ENCODE measurements at regions not wholly inside any gene's neighbourhood (a gene's known extent, or its start where the extent isn't known, plus 50 kb on each side); places are given as distances from the start of the nearest gene placed in this dataset.
"Not testable (repeated sequence)": the region's sequence is repeated elsewhere in the genome, so short reads cannot be mapped to it uniquely, and the experiment has no call there.

DNA sequence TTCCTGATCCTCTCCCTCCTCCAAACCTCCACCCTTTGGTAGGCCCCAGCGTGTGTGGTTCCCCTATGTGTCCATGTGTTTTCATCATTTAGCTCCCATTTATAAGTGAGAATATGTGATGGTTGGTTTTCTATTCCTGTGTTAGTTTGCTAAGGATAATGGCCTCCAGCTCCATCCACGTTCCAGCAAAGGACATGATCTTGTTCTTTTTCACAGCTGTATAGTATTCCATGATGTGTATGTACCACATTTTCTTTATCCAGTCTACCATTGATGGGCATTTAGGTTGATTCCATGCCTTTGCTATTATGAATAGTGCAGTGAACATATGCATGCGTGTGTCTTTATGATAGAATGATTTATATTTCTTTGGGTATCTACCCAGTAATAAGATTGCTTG lies 420.7 kb downstream of the MIAT start:
- H3K27ac Mint-ChIP-seq; H3K36me3 Mint-ChIP-seq; DNase-seq; ATAC-seq (replicated peaks); H3K4me3 Mint-ChIP-seq; H3K9me3 Mint-ChIP-seq: not testable (repeated sequence)
- Mint-ChIP-seq H3K4me1 (peaks cover 4 to 12% of the 10 kb centered on the region in 2 donors), H3K27me3 (peaks cover 50 to 64% of the 10 kb centered on the region in 2 donors)

DNA sequence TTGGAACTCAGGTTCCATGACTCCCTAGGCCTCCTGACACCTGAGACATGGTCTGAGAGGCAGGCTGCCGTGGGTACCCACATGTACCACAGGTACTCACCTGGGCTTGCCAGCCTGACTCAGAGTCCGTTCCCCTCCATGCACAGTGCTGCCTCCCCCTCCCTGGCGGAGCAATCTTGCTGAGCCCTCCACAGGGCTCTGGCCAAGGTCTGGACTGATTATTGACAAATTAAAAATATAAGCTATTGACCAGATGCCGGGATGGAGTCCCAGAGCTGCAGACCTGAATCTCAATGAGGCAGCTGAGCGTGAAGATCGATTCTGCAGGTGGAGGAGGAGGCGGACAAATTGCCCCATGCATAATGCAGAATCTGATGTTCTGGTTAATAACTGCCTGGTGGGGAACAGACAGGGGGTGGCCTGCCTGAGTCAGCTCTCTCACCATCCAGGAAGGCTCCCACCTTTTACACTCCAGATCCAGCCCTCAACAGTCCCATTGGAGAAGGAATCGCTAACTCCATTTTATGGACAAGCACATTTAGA lies 422.7 kb downstream of the MIAT start:
- Mint-ChIP-seq H3K9me3 (peaks cover 3% of the 10 kb centered on the region in 2 donors), H3K4me1 (peaks cover 4 to 12% of the 10 kb centered on the region in 2 donors), H3K4me3 (no peak overlapping the region), H3K27me3 (peaks cover 42 to 65% of the 10 kb centered on the region in 2 donors), H3K36me3 (no peaks in the 10 kb centered on the region), H3K27ac (no peak overlapping the region)
- ATAC-seq (replicated peaks), result no peak
- no peak for DNase-seq

DNA sequence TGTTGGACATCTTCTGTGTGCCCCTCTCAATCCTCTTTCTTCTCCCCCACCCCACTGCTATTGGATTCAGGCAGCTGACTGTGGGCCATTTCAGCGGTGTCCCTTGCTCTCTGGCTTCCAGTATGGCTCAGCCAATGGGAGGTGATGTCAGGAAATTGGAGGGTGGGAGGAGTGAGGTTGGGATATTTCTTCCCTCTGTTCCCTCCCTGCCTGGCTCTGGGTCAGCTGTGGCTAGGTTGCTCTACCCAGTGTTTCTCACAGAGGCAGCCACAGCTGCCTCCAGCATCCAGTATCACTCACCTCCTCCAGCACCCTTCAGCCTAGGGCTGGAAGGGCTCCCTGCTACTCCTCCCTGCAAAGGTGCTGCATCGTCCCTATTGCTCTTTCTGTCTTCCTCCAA lies 423.5 kb downstream of the MIAT start:
- DNase-seq (no peak), ATAC-seq (replicated peaks) (no peak)
- no peaks in the 10 kb centered on the region for H3K36me3 Mint-ChIP-seq
- H3K4me3 Mint-ChIP-seq, result no peak overlapping the region
- H3K27me3 Mint-ChIP-seq, result peaks cover 48 to 69% of the 10 kb centered on the region in 2 donors
- H3K9me3 Mint-ChIP-seq, result peaks cover 3% of the 10 kb centered on the region in 2 donors
- no peak overlapping the region for H3K27ac Mint-ChIP-seq
- peaks cover 2 to 8% of the 10 kb centered on the region in 2 donors for H3K4me1 Mint-ChIP-seq

DNA sequence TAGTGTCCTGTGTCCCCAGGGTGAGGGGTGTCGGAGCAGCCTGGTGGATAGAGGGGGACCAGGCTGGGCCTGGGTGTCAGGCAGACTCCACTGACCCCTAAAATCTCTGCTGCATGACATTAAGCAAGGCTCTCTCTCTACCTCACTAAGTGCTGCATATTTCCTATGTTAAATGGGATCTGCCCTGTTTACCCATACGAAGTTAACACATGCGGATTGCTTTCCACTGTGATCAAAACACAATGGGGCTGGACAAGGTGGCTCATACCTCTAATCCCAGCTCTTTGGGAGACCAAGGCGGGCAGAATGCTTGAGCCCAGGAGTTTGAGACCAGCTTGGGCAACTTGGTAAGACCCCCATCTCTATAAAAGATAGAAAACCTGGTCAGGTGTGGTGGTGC lies 426.2 kb downstream of the MIAT start:
- Mint-ChIP-seq H3K4me1 (no peaks in the 10 kb centered on the region), H3K4me3 (no peak overlapping the region), H3K27ac (no peak overlapping the region), H3K36me3 (no peaks in the 10 kb centered on the region), H3K27me3 (peaks cover 51 to 55% of the 10 kb centered on the region in 2 donors), H3K9me3 (no peaks in the 10 kb centered on the region)
- DNase-seq (no peak), ATAC-seq (replicated peaks) (no peak)

DNA sequence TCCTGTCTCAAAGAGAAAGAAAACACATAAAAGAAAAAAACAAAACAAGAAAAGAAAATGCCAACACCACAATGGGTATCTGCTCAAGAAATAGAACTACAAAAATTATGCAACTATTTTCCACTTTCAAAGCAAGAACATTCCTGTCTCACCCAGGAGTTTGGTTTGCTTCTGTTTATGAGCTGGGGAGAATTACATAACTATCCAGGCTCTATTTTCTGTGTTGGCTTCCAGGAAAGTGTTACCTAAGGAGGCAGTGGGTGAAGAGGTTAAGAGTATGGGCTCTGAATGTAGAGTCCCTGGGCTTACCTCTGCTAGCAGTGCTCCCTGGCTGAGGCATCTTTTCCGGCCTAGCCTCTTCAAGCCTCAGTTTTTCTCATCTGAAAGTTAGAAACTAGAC lies 426.7 kb downstream of the MIAT start:
- Mint-ChIP-seq H3K4me1 (no peaks in the 10 kb centered on the region), H3K9me3 (no peaks in the 10 kb centered on the region), H3K4me3 (no peak overlapping the region), H3K36me3 (no peaks in the 10 kb centered on the region), H3K27me3 (peaks cover 46 to 55% of the 10 kb centered on the region in 2 donors), H3K27ac (no peak overlapping the region)
- DNase-seq, result no peak
- ATAC-seq (replicated peaks), result no peak

DNA sequence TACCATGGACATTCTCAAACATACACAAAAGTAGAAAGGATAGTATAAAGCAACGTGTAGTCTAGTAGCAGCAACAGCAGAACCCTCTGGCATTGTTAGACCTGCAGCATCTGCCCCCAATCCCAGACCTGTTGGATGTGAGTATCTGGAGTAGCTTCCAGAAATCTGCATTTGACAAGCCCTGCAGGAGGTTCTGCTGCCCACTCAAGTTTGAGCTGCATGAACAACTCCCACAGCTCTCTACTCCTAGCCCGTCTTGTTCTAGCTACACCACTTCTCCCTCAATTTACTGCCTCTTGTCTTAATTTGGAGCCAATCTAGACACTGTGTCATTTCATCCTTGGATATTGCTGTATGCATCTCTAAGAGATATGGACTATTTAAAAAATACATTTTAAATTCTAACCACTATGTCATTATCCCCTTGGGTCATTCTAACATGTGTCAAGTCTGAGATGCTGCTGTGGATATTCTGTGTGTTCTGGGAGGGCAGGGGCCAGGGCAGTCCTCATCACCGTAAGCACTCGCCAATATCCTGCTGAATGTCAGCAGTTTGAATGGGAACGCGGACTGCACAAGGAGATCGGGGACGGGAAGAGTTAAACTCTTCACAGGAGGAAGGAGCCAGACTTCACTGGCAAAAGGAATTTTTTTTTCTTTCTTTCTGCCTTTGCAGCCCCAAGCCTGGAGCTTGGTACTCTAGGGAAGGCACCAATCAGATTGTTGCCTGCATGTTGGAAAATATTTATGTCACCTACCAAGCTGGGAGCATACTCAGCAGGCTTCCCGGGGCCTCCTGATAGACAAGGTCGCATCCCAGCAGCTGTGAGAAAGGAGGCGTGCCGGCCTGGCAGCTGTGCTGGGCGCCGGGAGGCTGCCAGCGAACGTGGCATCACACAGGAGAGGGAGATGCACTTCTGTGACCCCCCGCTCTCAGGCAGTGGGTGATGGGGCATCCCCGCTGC lies 429.0 kb downstream of the MIAT start:
- H3K4me3 Mint-ChIP-seq, result no peak overlapping the region
- H3K4me1 Mint-ChIP-seq, result no peaks in the 10 kb centered on the region
- no peak for DNase-seq
- H3K27ac Mint-ChIP-seq, result no peak overlapping the region
- H3K36me3 Mint-ChIP-seq, result no peaks in the 10 kb centered on the region
- peaks cover 34 to 40% of the 10 kb centered on the region in 2 donors for H3K27me3 Mint-ChIP-seq
- H3K9me3 Mint-ChIP-seq, result no peaks in the 10 kb centered on the region
- ATAC-seq (replicated peaks), result no peak

DNA sequence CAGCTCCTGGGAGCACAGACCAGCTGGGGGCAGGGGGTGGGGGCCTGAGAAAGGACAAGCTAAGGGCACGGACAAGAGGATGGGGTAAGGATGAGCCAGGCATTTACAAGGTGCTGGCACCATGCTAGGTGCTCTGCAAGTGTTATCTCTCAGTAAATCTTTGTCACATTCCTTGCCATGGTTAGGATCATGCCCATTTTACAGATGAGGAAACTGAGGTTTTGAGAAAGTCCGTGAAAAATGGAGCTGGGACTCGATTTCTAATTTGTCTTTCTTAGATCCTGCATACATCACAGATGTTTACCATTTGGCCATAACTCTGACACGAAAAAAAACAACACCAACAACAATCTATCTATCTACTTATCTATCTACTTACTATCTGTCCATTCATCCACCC lies 429.7 kb downstream of the MIAT start:
- Mint-ChIP-seq H3K36me3 (no peaks in the 10 kb centered on the region), H3K4me3 (no peak overlapping the region), H3K27ac (no peak overlapping the region), H3K9me3 (no peaks in the 10 kb centered on the region), H3K27me3 (peaks cover 31 to 34% of the 10 kb centered on the region in 2 donors), H3K4me1 (no peaks in the 10 kb centered on the region)
- ATAC-seq (replicated peaks) (no peak), DNase-seq (no peak)

DNA sequence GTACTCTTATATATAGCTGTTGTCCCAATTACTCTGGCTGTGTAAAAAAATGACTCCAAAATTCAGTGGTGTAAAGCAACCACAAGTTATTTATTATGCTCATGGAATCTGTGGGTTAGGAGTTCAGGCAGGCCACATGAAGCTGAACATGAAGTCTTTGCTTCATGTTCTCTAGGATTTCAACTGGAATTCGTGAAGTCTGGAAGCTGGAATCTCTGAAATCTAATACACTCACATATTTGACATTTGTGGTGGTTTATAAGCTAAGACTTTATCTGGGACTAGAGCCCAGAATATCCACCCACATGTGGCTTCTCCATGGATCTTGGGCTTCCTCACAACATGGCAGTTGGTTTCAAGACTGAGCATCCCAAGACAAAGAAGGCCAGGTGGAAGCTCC lies 430.6 kb downstream of the MIAT start:
- Mint-ChIP-seq H3K4me1 (no peaks in the 10 kb centered on the region), H3K27ac (no peak overlapping the region), H3K4me3 (no peak overlapping the region), H3K36me3 (no peaks in the 10 kb centered on the region), H3K27me3 (peaks cover 25% of the 10 kb centered on the region in 2 donors), H3K9me3 (no peaks in the 10 kb centered on the region)
- DNase-seq (no peak), ATAC-seq (replicated peaks) (no peak)

DNA sequence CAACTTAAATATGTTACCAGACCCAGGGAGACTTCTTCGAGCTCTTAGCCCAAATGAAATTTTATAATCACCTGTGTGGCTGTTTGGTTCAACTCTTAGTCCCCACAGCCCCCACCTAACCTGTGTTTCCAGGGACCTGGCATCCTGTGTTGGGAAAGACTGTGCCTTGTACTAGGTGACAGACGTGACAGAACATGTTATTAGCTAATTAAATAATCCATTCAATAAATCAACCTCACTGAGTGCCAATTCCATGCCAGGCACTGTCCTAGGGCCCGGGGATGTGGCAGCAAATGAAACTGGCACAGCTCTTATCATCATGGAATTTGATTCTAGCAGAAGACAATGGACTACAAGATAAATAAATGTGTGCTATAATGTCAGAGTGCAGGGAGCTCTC lies 431.9 kb downstream of the MIAT start:
- no peak for DNase-seq
- no peaks in the 10 kb centered on the region for H3K4me1 Mint-ChIP-seq
- H3K27me3 Mint-ChIP-seq, result peaks cover 16 to 21% of the 10 kb centered on the region in 2 donors
- ATAC-seq (replicated peaks), result no peak
- H3K9me3 Mint-ChIP-seq, result no peaks in the 10 kb centered on the region
- H3K36me3 Mint-ChIP-seq, result no peaks in the 10 kb centered on the region
- no peak overlapping the region for H3K27ac Mint-ChIP-seq
- no peak overlapping the region for H3K4me3 Mint-ChIP-seq

DNA sequence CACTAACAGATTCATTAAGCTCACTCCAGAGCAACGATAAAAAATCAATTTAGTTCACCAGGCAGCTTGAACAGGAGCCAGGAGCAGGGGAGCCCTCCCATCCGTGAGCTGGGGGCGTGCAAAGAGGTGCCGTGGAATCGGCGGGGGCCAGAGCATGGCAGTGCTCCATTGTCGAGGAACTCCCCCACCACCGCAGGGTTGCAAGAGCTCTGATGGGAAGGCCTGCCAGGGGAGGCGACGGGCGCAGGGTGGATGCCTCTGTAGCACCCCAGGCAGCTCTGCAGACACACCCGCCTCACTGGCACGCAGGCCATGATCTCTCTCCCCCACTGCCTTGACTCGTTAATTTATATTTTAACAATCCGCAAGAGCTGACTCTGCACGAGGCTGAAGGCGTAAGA lies 433.2 kb downstream of the MIAT start:
- H3K36me3 Mint-ChIP-seq, result no peaks in the 10 kb centered on the region
- peaks cover 9 to 16% of the 10 kb centered on the region in 2 donors for H3K27me3 Mint-ChIP-seq
- no peak for DNase-seq
- no peak overlapping the region for H3K27ac Mint-ChIP-seq
- no peak overlapping the region for H3K4me3 Mint-ChIP-seq
- H3K9me3 Mint-ChIP-seq, result no peaks in the 10 kb centered on the region
- no peaks in the 10 kb centered on the region for H3K4me1 Mint-ChIP-seq
- no peak for ATAC-seq (replicated peaks)

DNA sequence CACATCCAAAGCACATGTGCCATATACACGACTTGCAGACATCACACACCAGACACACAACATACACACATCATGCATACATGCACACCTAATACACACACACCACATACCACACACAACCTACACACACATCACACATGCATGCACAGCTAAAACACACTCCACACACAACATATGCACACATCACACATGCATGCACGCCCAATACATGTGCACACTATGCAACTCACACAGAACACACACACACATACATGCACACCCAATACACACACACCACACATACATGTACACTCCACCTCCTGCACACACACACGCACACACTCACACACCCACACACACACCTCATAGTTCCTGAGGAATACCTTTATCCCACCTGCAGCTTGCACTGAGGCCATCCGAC lies 436.0 kb downstream of the MIAT start:
- H3K27me3 Mint-ChIP-seq, result no peaks in the 10 kb centered on the region
- no peak overlapping the region for H3K4me3 Mint-ChIP-seq
- peaks cover 2 to 3% of the 10 kb centered on the region in 2 donors for H3K9me3 Mint-ChIP-seq
- no peak overlapping the region for H3K27ac Mint-ChIP-seq
- H3K36me3 Mint-ChIP-seq, result no peaks in the 10 kb centered on the region
- DNase-seq, result no peak
- no peaks in the 10 kb centered on the region for H3K4me1 Mint-ChIP-seq
- no peak for ATAC-seq (replicated peaks)

DNA sequence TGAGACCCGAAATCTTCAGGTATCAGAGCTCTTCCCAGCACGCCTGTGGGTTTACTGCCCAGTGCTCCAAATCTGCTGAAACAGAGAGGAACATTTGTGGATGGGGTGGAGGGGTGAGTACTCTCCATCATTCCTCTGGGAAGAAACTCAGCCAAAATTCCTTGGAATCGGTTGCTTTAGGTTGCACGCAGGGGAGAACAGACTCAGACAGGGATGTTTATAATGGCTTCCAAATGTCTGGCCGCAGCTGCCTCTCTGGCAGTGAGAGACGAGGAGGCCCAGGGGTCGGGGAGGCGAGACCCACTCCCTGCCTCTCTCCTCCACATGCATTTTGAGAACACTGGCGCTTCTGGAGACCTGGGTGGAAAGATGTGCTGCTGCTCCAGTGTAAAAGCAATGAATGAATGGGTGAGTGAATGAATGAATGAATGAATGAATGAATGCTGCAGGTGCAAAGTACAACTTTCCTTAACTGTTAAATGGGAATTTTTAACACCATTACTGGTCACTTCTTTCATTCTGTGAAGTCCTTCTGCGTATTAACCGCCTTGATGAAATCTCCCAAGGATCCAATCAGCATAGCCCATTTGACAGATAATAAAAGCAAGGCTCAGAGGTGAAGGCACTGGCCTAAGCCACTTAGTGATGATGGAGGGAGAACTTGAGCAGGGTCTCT lies 437.4 kb downstream of the MIAT start:
- ATAC-seq (replicated peaks) (no peak), DNase-seq (no peak)
- H3K9me3 Mint-ChIP-seq, result peaks cover 2 to 3% of the 10 kb centered on the region in 2 donors
- peaks cover 4 to 6% of the 10 kb centered on the region in 2 donors for H3K27me3 Mint-ChIP-seq
- H3K27ac Mint-ChIP-seq, result no peak overlapping the region
- no peak overlapping the region for H3K4me3 Mint-ChIP-seq
- no peaks in the 10 kb centered on the region for H3K36me3 Mint-ChIP-seq
- no peaks in the 10 kb centered on the region for H3K4me1 Mint-ChIP-seq

DNA sequence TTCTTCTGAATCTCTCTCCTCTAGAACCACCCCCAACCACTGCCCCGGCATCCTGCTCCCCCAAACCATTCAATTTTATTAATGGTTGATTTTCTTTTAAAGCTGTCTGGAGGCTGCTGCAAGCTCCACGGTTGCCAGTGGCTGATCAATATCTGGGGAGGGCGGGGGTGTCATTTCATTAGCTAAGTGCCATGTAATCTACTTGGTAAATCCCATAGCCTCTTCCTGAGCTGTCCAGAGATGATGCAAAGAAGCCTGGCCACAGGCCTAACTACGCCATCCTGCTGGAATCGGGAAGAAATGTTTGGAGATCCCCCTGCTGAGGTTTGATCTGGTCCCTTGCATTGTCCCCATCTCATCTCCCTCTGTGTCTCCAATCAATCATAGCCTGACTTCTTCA lies 440.1 kb downstream of the MIAT start:
- DNase-seq (no peak), ATAC-seq (replicated peaks) (no peak)
- no peak overlapping the region for H3K4me3 Mint-ChIP-seq
- no peaks in the 10 kb centered on the region for H3K36me3 Mint-ChIP-seq
- H3K9me3 Mint-ChIP-seq, result peaks cover 2 to 3% of the 10 kb centered on the region in 2 donors
- no peak overlapping the region for H3K27ac Mint-ChIP-seq
- peaks cover 26 to 30% of the 10 kb centered on the region in 2 donors for H3K27me3 Mint-ChIP-seq
- no peaks in the 10 kb centered on the region for H3K4me1 Mint-ChIP-seq

DNA sequence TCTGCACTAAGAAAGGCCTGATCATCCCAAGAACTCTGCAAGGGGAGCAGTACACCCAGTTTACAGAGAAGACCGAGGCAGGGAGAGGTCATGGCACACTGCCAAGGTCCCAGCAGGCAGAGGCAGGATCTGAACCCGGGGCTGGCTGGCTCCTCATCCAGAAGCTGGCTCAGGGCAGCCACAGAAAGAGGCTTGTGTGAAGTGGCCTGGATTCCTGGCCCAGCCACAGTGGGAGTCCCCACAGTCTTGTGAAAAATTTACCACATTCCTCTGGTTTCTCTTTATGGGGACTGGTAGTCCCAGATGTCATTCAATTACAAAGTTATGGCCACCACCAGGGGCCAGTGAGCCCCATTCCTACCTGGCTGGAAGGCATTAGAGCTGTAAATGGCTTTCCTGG lies 440.5 kb downstream of the MIAT start:
- Mint-ChIP-seq H3K9me3 (peaks cover 2 to 3% of the 10 kb centered on the region in 2 donors), H3K4me3 (no peak overlapping the region), H3K4me1 (no peaks in the 10 kb centered on the region), H3K27ac (no peak overlapping the region), H3K27me3 (peaks cover 31 to 34% of the 10 kb centered on the region in 2 donors), H3K36me3 (no peaks in the 10 kb centered on the region)
- no peak for DNase-seq
- no peak for ATAC-seq (replicated peaks)

Data from stimulated activated naive B cell treated with anti-CD40 and anti-IgM and Interleukin-4, amounts not matched to agents 10 μg/mL and 1 μg/mL and 100 μg/mL, for 72 hours (primary cell).